ENCODE measurements at regions not wholly inside any gene's neighbourhood (a gene's known extent, or its start where the extent isn't known, plus 50 kb on each side); places are given as distances from the start of the nearest gene placed in this dataset.

DNA sequence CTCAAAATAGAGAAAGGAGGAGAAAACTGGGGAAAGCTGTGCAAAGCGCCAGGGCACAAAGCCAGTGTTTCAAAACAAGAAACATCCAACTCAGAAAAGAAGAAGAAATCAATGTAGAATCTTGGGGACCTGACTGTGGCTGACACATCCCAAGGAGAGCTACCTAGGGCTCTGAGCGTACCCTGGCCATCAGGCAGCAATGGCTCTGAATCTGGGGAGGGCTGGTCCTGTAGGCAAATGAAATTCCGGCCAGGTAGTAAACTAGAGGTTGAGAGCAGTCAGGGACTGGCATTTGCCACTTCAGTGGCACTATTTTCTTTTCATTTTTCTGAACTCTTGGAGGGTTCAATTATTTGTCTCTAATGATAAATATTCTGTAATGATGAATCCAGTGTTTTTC, 525.8 kb downstream of the STK39 start:
- no peak for TF ChIP-seq L3MBTL2 (conservative IDR thresholded peaks at IDR 0.05)
- no peak for TF ChIP-seq LEF1 (IDR thresholded peaks at IDR 0.05; ENCODE audit: borderline replicate concordance)
- TF ChIP-seq SUZ12 (IDR thresholded peaks at IDR 0.05), result no peak
- TF ChIP-seq FOXM1 (IDR thresholded peaks at IDR 0.05; ENCODE audit: borderline replicate concordance), result no peak
- no peak for TF ChIP-seq ARNT (IDR thresholded peaks at IDR 0.05)
- TF ChIP-seq CTBP1 (IDR thresholded peaks at IDR 0.05; ENCODE audit: borderline replicate concordance), result no peak
- no peak for TF ChIP-seq PKNOX1 (IDR thresholded peaks at IDR 0.05)
- no peak for TF ChIP-seq ZNF384 (IDR thresholded peaks at IDR 0.05)
- no peak for TF ChIP-seq TARDBP (IDR thresholded peaks at IDR 0.05)
- TF ChIP-seq ELF4 (IDR thresholded peaks at IDR 0.05), result no peak
- no peak for TF ChIP-seq FOXK2 (IDR thresholded peaks at IDR 0.05)
- TF ChIP-seq SP1 (IDR thresholded peaks at IDR 0.05), result no peak
- no peak for TF ChIP-seq HDGF (IDR thresholded peaks at IDR 0.05; ENCODE audit: borderline replicate concordance)
- TF ChIP-seq BHLHE40 (IDR thresholded peaks at IDR 0.05; ENCODE audit: borderline replicate concordance), result no peak
